Epithelial cell of proximal tubule (primary cell): ENCODE measurements at regions not wholly inside any gene's neighbourhood (a gene's known extent, or its start where the extent isn't known, plus 50 kb on each side); places are given as distances from the start of the nearest gene placed in this dataset.

Source experiments
- DNase-seq: peaks from one replicate; pipeline ENCODE4 v3.0.0-alpha.2; 2011; ENCODE audit warnings: low read depth
- H3K4me3 ChIP-seq: 2 replicates; pipeline ENCODE4 v1.5.1; 2011; ENCODE audit warnings: low read depth, mild to moderate bottlenecking, low read length
- CTCF ChIP-seq: conservative IDR thresholded peaks from 2 replicates; pipeline ENCODE4 v1.5.1; 2012; ENCODE audit warnings: low read depth, mild to moderate bottlenecking, low read length

GRCh38 chr11:10400856-10401255 lies 54.2 kb upstream of the AMPD3 start:
- DNase-seq: no peak
- no peak overlapping the region for H3K4me3 ChIP-seq
- no peak for TF ChIP-seq CTCF

- no peak for TF ChIP-seq CTCF
- no peak for DNase-seq
- H3K4me3 ChIP-seq: no peak overlapping the region
Measured at GRCh38 chr11:10401256-10401655, 53.8 kb upstream of the AMPD3 start.

GRCh38 chr11:10401696-10402392 lies 53.2 kb upstream of the AMPD3 start:
- no peak for DNase-seq
- no peak for TF ChIP-seq CTCF
- H3K4me3 ChIP-seq: no peak overlapping the region
